HG02642 (cell line): ENCODE measurements at regions not wholly inside any gene's neighbourhood (a gene's known extent, or its start where the extent isn't known, plus 50 kb on each side); places are given as distances from the start of the nearest gene placed in this dataset.

ENCODE experiments used
- ATAC-seq: cut with Tn5 transposase; IDR thresholded peaks from one replicate; pipeline ENCODE4 v1.9.1; 2021; ENCODE audit warnings: mild to moderate bottlenecking; ENCODE audit not compliant: unreplicated experiment, poor library complexity

DNA sequence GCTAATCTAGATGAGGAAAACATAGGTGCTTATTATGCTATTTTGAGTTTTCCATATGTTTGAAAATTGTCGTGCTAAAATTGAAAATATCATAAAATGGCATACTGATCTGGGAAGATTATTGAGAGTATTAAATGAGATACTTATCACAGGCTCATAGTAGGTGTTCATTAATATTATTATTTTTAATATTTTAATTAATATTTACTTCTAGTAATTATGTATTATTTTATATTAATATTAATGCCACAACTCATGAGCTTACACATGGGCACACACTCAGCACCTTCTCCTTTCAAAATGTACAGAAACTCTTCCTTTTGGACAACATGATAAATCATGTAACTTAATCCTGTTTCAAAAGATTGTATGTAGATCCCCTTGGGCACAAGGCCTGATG lies 223.6 kb downstream of the RAB28 start:
- no peak for ATAC-seq

DNA sequence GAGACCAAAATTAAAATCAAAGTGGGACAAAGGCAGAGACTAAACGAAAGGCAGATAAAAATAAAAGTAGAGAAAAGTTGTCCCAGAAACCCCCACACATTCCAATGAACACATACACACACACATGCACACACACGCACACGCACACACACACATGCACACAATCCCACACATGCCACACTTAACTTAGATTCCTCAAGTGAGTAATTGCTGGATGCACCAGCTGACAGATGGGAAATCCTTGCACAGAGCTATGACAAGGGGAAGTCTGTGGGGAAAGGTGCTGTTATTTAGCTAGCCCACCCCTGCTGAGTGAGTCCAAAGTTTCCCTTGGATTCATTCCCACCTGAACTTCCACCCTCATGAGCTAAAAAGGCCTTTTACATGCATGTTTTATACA lies 233.9 kb downstream of the RAB28 start:
- ATAC-seq: no peak

DNA sequence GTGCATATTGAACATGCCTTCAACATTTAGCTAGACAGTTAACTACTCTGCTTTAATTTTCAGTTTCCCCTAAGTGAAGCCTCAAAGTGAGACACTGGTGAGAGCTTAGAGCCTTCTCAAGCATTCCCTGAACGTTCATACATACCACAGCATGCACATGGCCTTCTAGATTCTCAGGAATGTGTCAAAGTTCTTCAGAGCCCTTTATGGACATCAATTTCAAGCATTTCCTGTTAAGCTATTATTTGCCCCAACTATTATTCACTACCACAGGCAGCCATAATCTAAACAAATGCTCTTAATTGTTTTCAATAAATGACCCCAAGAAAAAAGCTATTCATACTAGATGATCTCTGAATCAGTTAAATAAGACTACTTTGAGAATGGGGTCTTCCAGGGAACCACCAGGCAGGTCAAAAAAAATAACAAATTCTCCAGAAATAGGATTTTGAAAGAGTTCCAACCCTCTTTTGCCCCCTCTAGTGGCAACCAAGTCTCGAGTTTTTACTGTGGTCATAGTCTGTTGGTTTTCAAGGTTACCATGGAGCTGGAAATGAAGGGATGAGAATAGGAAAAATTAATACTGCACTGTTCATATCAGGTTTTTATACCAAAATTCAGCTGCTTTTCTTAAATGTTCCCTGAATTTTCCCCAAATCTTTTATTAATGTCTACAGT lies 235.4 kb downstream of the RAB28 start:
- ATAC-seq: no peak

DNA sequence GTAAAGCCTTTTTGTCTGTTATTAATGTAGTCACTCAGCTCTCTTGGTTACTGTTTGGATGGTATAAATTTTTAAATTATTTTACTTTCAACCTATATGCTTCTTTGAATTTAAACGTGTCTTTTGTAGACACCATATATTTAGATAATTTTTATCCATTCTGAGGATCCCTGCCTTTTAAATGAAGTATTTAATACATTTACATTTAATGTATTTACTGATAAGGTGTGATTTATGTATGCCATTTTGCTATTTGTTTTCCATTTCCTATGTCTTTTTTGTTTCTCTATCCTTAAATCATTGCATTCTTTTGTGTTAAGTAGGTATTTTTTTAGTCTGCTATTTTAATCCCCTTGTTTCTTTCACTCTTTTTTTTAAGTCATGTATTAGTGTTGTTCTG lies 238.0 kb downstream of the RAB28 start:
- ATAC-seq: no peak

DNA sequence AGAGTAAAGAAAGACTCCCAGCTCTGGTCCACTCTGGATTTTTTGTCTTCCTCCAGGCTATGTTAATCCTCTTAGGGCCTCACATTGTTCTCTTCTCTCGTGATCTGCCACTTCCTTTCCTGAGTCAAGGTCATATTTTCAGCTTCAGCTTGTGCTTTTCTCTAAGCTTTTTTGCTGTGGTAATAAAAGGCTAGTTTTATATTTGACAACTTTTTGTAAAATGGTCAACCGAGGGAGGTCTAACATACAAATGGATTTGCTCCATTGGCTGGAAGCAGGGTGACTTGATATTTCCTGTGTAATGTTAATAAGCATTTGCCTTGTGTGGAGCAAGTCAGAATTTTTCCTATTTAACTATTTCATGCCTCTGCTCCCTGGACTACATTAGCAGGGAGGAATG lies 239.7 kb downstream of the RAB28 start:
- ATAC-seq: no peak

DNA sequence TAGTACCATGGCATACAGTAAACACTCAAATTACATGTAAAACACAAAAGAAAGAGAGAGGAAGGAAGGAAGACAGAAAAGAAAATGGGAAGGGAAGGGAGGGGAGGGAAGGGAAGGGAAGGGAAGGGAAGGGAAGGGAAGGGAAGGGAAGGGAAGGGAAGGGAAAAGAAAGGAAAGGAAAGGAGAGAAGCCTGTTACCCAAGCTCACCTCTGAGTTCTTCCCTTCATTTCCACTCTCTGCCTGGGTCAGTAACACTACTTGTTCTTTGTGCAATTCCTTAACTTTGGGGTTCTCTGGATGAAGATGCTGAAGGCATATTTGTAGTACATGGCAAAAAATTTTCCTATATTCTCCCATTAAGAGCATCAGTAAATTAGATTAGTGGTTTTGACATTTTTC lies 241.0 kb downstream of the RAB28 start:
- ATAC-seq: no peak

DNA sequence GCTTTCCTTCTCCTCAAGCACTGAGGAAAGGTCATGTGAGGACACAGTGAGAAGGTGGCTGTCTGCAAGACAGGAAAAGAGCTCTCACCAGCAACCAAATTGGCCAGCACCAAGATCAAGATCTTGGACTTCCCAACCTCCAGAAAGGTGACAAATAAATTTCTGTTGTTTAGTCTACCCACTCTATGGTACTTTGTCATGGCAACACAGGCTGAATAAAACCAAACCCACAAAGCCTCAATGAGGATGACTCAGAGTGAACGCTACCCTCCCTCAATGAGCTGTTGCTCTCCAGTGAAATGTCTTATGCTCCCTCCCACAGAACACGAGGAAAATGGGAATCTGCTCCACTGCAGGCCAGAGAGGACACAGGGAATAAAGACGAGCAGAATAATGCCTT lies 244.1 kb downstream of the RAB28 start:
- no peak for ATAC-seq

DNA sequence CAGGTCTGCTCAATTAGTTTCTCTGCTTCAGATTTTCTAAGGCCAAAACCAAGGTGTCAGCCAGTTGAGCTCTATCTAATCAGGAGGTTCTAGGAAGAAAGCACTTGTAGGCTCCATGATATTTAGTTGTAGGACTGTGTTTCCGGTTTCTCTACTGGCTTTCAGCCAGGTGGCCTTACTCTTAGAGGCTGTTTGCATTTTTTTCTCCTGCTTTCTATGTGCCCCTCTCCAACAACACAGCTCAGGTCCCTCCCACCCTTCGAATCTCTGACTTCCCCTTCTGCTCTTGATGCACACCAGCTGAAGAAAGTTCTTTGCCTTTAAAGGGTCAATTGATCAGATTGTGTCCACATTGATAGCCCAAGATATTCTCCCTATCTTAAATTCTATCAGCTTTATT lies 245.2 kb downstream of the RAB28 start:
- no peak for ATAC-seq

DNA sequence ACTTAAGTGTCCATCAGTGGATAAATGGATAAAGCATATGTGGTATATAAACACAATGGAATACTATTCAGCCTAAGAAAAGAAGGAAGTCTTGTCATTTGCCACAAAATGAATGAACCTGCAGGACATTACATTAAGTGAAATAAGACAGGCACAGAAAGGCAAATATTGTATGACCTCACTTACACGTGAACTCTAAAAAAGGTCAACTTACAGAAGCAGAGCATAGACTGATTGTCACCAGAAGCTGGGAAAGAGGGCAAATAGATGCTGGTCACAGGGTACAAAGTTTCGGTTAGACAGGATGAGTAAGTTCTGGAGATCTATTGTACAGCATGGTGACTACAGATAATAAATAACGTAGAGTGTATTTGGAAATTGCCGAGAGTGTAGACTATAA lies 247.7 kb downstream of the RAB28 start:
- ATAC-seq: no peak

DNA sequence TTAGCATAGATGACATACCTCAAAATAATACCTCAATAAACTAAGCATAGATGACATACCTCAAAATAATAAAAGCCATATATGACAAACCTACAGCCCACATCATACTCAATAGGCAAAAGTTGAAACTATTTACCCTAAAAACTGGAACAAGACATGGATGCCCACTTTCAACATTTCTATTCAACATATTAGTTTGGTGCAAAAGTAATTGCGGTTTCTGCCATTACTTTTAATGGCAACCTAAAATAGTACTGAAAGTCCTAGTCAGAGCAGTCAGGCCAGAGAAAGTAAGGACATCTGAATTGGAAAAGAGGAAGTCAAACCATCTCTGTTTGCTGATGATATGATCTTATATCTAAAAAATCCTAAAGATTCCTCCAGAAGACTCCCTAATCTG lies 250.4 kb downstream of the RAB28 start:
- ATAC-seq: no peak

DNA sequence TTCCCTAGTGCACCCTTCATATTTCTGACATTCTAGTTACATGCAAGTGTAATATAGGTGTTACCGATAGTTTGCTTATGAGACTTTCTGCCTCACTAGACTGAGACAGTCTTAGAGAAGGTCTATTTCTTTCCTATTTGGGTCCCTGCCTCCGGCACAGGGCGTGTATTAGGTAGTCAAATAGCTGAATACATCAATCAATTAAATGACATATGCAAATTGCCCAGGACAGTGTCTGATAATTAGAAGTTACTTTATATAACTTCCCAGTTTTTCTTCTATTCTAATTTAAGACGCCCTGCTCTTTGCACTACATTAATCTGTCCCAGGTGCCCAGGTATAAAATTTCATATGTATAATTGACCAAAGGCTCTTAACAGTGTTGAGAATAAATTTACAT lies 264.2 kb downstream of the RAB28 start:
- no peak for ATAC-seq

DNA sequence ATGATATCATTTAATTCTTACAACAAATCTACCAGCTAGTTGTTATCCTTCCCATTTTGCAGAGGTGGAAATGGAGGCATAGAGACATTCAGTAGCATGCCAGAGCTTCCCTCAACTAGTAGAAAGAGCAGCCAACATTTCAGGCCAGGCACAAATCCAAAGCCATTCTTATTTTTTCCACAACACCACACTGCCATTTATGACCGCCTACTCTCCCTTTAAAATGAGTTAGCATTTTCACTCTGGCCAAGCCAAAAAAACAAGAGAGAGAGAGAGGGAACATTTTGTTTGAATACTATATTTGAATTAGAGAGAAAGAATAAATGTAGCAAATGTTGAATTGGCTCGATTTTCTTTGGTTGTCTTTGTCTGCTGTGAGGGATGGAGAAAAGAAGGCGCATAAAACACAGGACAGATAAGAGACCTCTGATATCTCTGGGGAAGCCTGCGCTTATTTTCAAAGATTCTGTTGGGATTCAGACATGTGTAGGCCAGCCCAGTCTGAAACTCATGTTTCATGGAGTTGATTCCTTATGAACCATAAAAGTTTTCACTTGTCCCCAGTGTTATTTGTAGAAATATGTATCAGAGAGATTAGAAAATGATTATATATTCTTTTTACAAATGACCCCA lies 265.7 kb downstream of the RAB28 start:
- ATAC-seq: no peak

DNA sequence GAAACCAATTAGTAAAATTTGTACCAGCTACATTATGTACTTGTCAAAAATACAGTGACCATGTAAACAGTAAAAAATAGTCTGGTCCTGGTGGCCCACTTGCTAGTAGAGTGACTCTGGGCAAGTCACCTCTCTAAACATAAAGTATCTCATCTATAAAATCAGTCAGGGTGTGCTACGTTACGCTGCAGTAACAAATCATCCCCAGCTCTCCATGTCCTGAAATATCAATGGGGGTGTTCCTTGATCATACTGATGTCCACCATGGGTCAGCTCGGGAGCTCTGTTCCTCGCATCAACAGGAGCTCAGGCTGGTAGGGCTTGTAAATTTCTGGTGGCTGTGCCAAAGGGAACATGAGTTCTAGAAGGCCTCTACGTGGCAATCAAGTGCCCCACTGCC lies 268.6 kb downstream of the RAB28 start:
- no peak for ATAC-seq

DNA sequence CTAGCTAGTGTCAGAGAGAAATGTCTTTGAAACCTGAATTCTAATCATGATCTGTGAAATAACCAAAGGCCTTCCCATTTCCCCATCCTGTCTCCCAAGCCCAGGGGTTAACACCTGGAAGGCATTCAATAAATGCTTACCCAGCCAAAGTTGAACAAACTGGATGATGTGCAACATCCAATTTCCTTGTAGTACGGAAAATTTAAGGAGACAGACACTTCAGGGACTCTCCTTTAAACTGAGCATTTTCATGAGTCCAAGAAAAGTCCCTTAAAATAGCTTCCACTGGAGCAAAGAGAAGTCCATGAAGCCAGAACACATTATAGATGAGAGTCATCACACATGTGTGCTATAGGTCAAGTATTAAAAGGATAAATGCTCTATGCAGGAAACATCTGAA lies 271.2 kb downstream of the RAB28 start:
- no peak for ATAC-seq

DNA sequence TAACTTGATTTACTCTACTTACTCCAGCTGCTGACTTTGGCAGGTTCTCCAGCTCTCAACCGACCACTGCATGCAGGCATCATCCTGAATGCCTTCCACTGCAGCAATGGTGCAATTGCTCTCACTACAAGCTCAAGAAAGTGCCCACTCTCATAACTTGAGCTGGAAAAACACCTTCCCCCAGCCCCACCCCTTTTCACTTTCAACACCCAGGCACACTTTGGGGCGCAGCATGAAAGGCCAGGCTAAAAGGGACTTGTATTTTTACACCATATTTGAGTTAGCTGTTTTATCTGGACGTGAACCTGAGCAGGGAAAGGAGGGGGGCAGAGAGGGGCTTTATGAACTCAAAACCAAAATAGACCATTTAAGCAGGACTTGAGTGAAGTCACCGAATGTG lies 274.5 kb downstream of the RAB28 start:
- ATAC-seq: no peak

DNA sequence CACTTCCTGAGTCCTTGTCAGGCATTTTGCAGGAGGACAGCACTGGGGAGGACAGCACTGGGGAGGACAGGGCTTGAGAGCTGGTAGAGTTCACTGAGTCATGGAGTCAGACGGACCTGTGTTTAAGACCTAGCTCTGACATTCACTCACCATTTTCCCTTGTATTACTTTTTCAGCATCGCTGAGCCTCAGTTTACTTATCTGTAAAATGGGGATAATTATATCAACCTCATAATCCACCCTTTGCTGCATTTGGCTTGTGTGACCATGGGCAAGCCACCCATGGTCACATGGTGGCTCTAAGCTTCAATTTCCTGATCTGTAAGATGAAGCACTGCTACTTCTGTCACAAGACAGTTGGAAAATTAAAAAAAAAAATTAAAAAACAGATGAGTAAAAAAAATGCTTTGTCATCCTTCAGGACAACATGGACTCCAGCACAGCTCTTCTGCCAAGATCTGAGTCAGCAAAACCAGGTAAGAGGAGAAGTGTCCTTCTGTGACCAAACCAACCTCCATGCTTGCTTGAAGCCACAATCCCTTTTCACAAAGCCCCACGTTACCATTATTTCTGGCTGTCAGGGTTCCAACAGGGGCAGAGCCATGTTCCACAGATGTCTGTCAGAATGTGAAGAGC lies 275.5 kb downstream of the RAB28 start:
- ATAC-seq: no peak

DNA sequence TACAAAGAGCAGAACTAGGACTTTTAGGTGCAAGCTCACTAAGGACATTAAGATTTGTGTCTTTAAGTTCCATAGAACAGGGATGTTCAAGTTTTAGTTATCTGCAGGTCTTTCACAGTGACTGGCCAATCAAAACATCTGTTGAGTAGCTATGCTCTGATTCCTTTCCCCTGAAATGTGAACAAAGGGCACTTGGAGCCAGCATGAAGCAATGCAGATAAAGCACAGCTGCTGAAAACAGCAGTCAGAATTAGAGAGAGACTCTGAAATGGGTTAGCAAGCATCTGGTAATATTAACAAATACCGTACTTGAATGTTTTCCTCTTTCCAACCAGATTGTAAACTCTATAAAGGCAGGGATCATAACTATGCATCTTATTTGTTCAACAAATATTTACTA lies 276.9 kb downstream of the RAB28 start:
- no peak for ATAC-seq

DNA sequence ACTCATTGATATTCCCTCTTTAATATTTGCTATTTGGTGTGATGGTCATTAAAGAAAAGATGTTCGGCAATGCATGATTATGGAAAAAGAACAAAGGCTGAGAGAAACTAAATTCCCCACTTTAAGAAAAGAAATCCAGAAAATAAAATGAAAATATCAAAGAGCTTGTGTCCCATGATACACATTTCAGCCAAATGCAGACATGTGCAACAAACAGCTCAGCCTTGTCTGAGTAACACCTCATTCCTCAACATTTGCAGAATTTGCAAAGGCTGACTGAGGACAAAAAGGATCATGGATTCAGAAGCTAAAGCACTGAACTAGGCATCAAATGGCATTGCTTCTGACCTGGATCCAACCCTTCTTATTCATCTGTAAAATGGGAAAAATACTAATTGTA lies 281.0 kb downstream of the RAB28 start:
- no peak for ATAC-seq

DNA sequence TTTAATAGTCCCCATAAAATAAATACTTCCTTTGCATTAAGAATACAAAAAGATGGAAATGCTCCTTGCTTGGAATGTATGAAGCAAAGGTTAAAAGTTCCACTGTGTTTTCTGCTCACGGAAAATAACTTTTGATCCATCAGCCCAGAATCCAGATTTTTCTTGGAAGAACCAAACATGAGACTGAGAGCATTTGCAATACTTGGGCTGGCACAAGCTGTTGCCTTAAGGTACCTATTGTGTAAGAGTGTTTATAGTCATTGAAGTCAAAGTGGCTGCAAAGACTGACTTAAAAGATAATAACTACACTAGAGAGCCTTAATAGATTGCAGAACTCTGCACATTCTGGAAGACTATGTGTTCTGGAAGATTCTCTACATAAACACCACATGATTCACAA lies 281.4 kb downstream of the RAB28 start:
- ATAC-seq: no peak

DNA sequence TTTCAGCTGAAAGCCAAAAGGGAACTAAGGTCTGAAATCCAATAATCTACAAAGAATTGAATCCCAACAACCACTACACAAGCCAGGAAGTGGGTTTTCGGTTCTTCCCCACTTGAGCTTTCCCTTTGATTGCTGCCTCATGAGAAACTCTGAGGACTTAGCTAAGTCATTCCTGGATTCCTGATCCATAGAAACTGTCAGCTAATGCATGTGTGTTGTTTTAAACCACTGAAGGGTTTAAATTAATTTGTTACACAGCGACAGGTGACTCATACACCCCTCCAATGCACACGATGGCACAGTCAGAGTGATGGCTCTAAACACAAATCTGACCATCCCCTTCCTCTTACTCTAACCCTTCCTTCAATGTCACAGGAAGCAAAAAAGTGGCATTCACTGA lies 282.9 kb downstream of the RAB28 start:
- ATAC-seq: no peak

DNA sequence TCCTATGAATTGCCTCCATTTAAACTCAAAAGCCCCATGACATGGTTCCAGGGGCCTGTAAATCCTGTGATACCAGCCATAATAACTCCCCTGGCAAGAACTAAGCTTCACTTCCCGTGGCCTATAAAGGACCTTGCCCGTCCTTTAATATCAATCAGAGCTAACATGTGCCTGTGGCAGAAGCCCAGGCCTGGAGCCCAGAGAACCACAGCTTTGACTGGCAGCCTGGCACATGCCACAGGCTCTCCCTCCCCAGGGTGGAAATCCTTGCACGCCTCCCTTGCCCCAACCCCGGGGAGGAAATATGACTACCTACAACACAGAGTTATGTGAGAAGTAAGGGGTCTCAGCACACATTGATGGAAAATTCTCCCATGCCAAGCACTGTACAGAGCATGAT lies 287.4 kb downstream of the RAB28 start:
- no peak for ATAC-seq

DNA sequence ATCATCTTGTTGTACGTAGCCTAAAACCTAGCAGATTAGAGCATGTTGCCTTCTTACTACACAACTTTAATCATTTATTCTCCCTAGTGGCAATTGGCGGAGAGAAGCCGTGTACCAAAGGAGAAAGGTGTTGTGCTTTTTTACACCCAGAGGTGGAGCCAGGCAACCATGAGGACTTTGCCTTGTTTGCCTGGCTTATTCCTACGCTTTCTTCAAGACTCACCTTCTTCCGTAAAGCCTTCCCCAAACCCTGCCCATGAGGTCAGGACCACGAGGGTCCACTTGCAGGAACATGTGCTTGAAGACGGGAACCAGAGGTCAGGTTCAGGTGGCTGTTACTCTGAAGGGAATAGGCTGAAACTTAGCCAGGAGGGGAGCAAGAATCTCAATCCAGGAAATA lies 290.5 kb downstream of the RAB28 start:
- no peak for ATAC-seq
